GM21526 (cell line): ENCODE measurements at regions not wholly inside any gene's neighbourhood (a gene's known extent, or its start where the extent isn't known, plus 50 kb on each side); places are given as distances from the start of the nearest gene placed in this dataset.

Experiments used
- ATAC-seq: cut with Tn5 transposase; IDR thresholded peaks from one replicate; pipeline ENCODE4 v1.9.1; 2021; ENCODE audit warnings: moderate library complexity; ENCODE audit not compliant: unreplicated experiment, low FRiP score

DNA sequence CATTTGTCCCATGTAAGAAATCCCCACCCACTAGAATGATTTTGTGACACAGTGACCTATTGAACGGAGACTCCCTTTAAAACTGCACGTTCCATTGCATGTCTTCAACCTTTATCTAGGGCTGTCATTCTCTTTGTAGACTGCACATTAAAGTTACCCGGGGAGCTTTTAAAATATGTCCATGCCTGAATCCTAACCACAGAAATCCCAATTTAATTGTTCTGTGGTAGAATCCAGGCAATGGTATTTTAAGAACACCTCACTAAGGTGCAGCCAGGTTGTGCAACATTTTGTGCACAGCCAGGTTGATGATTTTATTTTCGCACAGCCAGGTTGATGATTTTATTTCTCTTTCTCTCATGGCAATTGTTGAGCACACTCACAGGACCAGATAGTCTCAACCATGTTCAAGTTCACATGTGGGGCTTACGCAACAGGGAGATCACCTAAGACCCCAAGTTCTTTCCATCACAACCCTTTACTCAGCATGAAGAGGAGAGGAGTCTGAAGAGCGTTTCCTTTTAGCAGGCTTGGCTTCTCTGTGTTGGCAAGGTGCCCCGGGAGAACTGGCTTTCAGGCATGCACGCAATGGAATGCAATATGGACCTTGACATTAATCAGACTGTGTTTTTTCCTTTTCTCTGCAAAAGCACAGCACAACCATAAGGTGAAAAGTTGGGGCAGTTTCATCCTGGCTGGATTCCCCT lies 467.3 kb upstream of the ETAA1 start:
- no peak for ATAC-seq

DNA sequence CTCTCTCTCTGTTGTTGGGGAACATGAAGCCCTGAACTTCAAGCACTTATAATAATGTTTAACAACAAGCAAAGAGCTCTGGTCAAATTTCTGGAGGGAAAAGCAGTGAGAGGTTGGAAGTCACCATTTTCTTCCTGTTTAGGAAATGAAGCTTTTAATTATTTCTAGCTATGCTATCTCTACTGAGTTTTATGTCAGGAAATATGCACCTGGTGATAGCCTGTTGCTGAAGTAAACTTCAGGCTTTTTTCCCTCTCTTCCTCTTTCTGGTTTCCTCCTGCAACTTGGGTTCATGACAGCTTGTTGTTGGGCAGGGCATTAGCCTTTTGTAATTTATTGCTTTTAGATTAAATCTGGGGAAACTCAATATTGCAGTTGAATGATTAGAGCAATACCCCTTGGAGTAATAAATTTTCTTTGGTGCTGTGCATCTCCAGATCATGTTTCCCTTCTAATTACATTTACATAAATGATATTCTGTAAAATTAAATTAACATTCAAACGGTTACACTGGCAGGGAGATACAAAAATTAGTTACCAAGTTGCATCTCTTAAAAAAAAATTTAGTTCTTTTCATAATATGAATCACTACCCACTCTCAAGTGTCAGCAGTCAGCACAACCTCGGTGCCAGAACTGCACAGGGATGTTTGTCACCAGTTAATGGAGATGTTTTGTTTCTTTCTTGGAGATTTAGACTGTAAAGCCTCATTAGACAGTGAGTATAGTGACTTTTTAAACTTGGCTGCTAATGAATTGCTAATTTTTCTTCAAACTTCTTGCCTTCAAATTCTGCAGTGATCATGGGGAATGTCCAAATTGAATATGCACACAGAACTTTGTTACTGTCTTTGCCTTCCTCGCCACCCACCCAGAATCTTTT lies 466.6 kb upstream of the ETAA1 start:
- ATAC-seq, result no peak

DNA sequence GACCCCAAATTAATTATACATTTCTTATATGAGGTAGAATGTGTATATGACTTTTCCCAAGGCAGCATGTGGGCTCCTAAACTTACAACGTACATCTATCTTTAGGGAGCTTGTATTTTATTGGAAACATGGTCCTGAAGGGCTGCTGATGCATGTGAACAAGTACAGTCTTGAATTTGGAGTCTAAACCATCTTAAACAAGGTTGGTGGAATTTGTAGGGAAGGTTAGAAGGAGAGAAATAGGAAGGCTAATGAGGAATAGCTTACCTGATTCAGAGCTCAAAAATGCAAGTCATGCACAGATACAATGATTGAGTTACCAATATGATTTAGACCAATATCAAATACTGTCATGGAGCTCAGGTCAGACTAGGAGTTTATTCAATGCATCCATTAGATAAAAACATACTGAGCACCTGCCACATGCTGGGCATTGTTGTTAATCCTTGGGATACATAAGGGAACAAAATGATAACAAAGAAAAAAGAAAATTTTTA lies 458.6 kb upstream of the ETAA1 start:
- ATAC-seq, result no peak

DNA sequence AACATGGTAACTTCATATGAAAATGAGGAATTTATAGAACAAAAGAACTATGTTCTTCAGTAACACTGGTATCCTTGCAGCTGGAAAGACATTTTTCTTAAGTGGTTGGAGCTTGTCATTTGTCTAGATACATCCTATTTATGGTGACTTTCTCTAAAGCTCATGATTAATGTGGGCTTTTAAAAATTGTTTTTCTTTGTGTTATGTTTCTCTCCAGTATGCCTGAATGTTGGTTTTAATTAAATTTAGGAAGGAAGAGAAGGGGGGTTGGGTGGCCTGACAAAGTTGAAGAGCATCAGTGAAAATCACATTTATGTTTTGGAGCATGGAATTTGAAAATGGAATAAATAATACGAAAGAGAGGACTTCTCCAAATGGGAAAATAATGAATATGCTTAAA lies 457.1 kb upstream of the ETAA1 start:
- ATAC-seq, result no peak

DNA sequence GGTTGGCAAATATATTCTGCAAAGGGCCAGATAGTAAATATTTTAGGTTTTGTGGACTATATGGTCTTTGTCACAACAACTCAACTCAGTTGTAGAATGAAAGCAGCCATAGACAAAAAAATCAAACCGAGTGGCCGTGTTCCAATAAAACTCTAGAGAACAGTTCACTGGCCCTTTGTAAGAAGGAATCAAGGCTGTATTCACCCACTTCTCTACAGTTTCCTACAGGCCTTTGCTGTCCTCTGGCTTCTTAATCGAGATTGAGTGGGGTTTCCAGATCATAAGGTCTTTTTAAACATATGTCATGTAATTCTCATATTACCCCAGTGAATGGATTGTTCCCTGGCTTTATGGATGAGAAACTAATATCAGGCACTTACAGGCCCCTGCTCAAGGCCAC lies 448.9 kb upstream of the ETAA1 start:
- no peak for ATAC-seq

DNA sequence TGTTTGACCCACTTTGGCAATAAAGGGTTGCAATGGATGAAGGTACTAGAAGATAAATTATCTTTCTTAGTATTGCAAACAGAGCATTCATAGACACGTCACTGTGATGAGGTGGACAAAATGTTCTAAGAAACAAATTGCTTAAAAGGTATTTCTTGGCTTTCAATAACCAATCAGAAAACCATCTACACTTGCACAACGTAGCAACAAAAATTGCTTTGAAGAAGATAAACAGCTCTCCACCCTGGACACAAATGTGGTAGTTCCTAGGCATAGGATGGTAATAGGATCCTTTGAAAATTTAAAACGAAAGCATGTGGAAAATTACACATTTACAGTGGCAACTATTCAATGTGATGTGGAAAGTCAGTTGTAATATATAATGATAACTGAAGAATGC lies 439.9 kb upstream of the ETAA1 start:
- no peak for ATAC-seq

DNA sequence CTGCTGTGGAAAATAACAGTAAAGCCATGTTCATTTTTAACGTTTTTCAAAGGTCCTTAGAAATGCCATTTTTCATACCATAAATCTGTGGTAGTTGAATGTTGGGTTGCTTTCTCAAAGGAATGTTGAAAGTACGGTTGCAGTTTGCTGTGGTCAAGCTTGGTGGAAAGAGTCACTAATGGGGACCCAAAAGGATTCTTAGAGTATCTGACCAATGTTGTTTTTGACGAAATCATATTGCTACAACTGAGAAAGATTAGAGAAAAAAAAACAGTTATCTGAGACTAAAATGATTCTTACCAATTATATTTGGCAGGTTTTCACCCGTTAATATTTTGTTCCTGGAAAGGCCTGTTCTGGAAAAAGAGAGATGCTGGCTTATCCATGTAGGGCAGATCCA lies 439.5 kb upstream of the ETAA1 start:
- ATAC-seq, result no peak

DNA sequence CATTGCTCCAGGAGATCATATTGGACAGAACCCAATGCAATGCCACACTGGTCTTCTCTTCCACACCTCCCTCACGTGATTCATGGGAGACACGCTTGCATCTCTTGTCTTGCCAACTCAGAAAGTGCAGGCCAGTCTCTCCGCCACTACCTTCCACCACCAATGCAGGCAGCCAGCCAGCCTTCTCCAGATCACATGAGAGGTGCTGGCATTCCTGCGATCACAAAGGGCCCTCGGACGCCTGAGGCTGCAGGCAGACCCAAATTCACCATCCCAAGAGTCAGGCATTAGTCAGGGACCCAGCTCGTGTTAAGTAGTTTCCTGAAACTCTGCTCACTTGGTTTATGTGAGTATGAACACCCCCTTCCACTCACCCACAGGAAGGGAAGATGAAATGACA lies 437.0 kb upstream of the ETAA1 start:
- ATAC-seq, result no peak

DNA sequence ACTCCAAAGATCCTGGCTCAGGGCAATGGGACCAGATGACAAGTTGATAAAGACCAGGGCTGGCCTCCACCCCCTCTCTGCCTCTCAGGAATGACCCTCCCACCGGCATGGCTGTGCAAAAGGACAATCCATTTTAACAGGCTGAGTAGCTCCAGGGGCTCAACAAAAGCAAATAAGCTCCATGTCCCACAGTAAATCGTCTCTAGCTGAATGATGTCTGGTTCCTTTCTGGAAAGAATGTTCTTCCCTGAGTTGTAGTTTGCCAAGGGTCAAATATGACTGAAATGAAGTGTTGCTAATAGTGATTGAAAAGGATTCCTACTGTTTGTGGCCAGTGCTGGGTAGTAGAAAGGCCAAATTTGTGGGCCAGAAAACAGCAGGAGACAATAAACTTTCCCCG lies 434.4 kb upstream of the ETAA1 start:
- ATAC-seq, result no peak

DNA sequence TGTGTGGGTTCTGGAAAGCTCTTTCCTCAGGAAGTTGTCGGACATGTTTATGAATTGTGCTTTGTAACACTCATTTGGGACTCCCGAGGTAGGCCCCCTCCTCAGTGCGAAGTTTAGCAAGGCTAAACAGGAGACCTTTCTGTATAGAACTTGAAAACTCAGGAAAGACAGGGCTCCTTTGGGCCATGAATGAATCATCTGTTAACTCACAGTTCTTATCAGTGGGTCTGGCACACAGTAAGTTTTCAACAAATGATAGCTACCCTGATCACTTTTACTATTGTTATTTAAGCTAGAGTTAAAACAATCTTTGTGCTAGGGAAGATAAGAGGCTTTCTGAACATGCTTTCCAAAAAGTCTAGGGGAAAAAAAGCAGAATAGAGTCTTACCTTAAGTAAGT lies 430.5 kb upstream of the ETAA1 start:
- no peak for ATAC-seq

DNA sequence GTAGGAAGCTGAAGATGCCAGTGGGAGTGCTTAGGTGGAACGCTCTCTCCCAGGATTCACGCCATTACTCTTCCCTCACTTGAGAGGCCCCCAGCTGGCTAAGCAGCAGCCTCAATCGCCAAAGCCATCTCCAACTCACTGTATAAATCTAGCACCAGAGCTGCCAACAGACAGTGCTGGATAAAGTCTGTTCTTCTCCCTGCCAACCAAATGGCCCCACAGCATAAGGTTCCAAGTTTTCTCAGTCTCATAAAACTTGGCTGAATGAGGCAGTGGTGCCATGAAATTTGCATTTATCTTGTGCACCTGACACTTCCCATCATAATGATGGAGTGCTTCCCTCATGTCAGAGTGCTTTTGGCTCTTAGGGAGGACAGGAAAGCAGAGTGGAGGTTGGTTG lies 428.2 kb upstream of the ETAA1 start:
- no peak for ATAC-seq

DNA sequence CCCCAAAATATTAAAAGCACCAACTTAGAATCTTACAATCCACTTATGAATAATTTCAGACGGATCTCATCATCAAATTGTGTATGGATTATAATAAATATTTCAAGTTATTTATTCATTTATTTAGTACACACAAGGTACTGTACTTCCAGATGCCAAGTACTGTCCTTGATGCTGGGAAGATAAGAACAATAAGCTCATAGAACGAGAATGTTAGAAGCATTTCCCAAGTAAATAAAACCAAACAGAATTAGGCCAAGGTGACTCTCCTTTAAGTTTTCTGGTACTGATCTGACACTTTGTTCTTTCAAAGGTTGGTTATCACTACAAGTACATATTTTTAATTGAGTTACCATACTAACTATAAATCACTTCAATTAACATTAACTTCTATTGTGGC lies 416.1 kb upstream of the ETAA1 start:
- no peak for ATAC-seq

DNA sequence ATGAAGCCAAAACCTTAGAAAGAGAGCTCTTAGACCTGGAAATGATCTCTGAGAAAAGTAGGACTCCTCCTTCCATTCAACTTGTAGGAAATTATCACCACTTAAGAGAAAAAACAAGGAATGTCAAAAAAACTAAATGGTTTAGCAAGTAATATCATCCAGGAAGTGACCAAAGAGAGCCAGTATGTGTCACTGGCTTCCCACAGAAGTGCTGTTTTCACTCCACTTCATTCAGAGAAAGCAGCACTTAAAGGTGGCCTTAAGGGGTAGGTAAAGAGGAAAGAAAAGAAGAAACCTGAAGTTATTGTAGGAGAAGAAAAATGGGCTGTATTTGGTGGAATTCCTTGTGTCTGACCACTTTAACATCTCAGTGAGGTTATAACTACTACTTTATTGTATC lies 414.4 kb upstream of the ETAA1 start:
- ATAC-seq, result no peak

DNA sequence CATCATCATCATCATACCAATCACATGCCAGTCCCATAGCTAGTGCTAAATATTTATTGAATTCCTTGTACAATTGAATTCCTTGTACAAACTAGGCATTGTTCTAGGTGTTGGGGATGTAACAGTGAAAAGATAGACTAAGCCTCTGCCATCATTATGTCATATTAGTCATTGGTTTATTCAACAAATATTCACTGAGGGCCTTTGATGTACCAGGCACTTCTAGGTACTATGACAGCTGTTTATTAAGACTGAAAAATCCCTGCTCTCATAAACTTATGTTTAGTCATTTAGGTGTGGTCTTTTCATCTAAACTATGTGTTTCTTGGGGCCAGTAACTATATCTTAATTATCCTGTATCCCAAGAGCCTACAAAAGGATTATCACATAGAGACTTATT lies 412.3 kb upstream of the ETAA1 start:
- ATAC-seq, result no peak

DNA sequence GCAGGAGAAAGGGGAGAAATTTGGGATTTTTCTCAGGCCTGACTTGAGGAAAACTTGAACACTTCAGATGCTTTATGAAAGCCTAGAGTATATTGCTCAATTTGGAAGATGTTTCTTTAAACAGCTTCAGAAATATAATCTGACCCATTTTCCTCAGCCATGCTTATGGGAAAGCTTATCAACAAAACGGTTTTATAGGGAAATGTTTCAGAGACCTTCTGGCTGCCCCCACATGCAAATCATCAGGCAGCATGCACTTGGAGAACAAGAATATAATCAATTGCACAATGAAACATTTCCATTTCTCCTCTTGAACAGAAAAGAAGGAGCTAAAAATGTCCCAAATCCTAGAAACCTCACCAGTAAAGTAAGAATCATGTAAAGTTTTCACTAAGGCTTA lies 411.2 kb upstream of the ETAA1 start:
- no peak for ATAC-seq

DNA sequence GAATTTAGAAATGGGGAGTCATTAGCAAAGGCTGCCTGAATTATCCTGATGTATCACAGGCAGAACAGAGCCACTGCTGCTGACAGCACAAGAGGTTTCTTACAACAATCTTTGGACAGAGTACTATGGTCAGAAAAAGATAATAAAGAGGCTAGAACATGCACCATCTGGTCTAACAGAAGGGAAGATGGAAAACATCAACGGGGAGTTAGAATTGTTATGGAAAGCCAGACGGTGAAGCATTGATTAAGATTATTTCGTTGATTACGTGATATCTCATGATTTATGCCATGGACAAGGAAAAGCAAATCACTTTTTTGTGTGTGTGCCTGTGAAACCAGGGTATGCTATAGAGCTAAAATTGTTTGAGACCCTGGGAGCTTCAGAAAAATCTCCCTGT lies 409.4 kb upstream of the ETAA1 start:
- ATAC-seq, result no peak

DNA sequence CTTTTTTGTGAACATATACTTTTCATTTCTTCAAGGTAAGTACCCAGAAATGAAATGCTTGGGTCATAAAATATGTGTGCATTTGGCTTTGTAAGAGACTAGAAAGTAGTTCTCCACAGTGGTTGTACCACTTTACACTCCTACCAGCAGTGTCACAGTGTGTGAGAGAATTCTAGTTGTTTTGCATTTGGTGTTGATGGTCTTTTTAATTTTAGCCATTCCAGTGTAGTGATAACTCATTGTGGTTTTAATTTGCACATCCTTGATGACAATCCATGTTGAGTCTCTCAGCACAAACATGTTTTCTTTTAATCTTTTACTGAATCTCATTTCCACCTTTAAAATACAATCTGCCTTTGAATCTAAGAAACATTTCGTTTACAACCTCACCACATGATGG lies 402.5 kb upstream of the ETAA1 start:
- ATAC-seq, result no peak

DNA sequence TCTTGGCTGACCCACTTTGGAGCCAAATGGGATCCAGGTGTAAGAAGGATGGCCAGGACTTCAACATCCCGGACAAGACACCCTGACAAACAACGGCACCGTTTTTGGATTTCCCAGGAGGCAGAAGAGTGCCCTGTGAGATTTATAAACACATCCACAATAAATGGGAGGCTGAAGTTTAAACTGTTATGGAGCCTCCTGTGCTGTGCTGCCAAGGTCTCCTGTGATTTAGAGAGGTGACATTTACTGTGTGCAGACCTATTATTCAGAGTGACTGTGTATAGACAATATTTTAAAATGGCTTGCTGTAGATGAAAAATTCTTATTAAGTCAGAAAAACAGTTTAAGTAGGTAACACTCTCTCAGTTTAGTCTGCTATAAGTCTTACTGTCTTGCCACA lies 401.5 kb upstream of the ETAA1 start:
- no peak for ATAC-seq

DNA sequence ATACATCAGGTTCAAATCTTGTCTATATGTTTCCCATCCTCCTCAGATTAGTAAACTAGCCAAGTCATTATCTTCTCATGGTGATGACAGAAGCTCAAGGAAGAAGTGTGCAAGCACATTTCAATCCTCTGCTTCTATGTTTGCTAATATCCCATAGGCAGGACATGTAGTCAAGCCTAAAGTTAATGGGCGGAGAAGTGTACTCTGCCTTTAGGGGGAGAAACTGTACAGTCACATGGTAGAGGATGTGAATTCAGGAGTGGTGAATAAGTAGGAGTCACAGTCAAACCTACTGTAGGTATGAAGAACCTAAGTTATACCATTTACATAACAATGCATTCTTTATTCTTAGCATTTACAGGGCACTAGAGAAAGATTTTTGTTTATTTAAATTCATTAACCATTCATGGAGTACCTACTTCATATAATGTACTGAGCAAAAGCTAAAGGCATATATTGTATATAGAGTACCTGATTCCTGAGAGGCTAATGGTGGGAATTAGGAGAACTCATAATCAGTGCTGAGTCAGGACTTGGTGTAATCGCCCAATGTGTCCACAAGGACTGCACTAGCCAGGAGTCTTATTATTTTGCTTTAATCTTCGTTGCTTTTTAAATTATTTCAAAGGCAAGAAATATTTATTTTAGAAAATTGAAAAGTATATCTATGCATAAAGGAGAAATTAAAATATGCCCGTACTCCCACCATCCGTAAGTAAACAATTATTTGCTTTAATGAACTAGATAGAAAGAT lies 394.3 kb upstream of the ETAA1 start:
- ATAC-seq, result no peak

DNA sequence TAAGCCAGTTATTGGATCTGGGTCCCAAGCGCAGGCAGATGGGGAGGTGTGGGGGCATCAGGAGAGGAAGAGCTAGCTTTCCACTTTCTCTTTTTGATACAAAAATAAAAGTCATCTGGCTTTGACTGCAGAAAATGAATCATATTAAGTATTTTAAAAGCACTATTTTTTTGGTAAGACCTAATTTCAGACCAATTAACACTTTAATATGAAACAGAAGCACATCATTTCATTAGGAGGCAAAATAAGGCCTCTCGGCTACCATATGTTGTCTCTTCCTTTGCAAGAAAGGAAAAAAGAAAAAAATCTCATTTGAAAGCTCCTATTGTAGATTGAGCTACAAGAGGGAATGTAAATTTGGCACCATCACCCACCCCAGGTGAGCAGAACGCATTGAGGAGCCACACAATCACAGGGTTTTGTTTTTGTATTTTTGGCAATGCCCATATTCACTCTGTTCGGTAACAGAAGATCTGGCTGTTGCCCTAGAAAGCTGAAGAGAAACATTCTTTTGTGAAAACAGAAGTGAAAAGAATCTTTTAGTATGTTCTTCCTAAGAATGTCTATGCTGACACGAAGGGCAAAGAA lies 390.7 kb upstream of the ETAA1 start:
- ATAC-seq, result no peak

DNA sequence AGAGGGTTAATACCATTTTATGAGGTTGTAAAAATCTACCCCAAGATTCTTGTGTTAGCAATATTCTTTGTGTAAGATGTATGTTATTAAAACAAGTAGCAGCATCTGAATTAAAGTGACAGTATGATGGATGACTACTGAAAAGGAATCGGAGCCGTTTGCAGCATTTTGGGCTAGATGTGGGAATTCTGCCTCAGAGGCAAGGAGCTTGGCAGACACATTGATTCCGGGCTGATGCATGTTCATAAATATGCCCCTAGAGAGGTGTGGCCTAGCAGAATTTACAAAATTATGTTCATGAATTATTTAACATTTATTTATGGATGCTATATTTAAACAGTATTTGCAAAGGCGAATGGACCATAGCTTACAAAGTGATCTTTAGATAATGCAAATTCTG lies 389.0 kb upstream of the ETAA1 start:
- ATAC-seq, result no peak
